Suprapubic skin (tissue), 4 donors: ENCODE measurements at regions not wholly inside any gene's neighbourhood (a gene's known extent, or its start where the extent isn't known, plus 50 kb on each side); places are given as distances from the start of the nearest gene placed in this dataset.

ENCODE experiments used
- DNase-seq, 2 donors: peaks; one replicate each; pipeline ENCODE4 v3.0.0-alpha.2; 2019; ENCODE audit warnings: low spot score in 2 of 2
- H3K27ac ChIP-seq: fragments of 200-600 bp; sonication (generic); one replicate; pipeline ENCODE4 v1.5.1; 2019
- H3K27me3 ChIP-seq: fragments of 200-600 bp; sonication (generic); one replicate; pipeline ENCODE4 v1.5.1; 2019
- H3K36me3 ChIP-seq: fragments of 200-600 bp; sonication (generic); one replicate; pipeline ENCODE4 v1.5.1; 2019
- H3K4me1 ChIP-seq: fragments of 200-600 bp; sonication (generic); one replicate; pipeline ENCODE4 v1.5.1; 2019
- H3K4me3 ChIP-seq: fragments of 200-600 bp; sonication (generic); one replicate; pipeline ENCODE4 v1.5.1; 2019; ENCODE audit warnings: mild to moderate bottlenecking
- H3K9me3 ChIP-seq: fragments of 200-600 bp; sonication (generic); one replicate; pipeline ENCODE4 v1.5.1; 2019
- CTCF ChIP-seq, 2 donors: fragments of 200-600 bp in 1 of 2; fragments of 450-650 bp in 1 of 2; sonication (generic) in 1 of 2; IDR thresholded peaks; one replicate each; pipeline ENCODE4 v1.5.1; 2016 to 2019; ENCODE audit warnings: antibody characterized with exemption in 2 of 2, mild to moderate bottlenecking in 1 of 2, moderate library complexity in 1 of 2
- EP300 ChIP-seq: sonication (generic); formaldehyde crosslinking; IDR thresholded peaks from one replicate; pipeline ENCODE4 v1.6.1; 2017; ENCODE audit warnings: antibody characterized with exemption
- POLR2A ChIP-seq, 2 donors: fragments of 450-650 bp; IDR thresholded peaks; one replicate each; pipeline ENCODE4 v1.6.1; 2017; ENCODE audit warnings: antibody characterized with exemption in 2 of 2, mild to moderate bottlenecking in 2 of 2, moderate library complexity in 2 of 2
- POLR2AphosphoS5 ChIP-seq, 3 donors: sonication (generic); formaldehyde crosslinking; IDR thresholded peaks; one replicate each; pipeline ENCODE4 v1.6.1; 2017; ENCODE audit warnings: antibody characterized with exemption in 3 of 3
- WGBS: methylation state at CpG from one replicate; pipeline ENCODE4 v1.1.5; 2018; 5-methylcytosine and 5-hydroxymethylcytosine counted together

DNA sequence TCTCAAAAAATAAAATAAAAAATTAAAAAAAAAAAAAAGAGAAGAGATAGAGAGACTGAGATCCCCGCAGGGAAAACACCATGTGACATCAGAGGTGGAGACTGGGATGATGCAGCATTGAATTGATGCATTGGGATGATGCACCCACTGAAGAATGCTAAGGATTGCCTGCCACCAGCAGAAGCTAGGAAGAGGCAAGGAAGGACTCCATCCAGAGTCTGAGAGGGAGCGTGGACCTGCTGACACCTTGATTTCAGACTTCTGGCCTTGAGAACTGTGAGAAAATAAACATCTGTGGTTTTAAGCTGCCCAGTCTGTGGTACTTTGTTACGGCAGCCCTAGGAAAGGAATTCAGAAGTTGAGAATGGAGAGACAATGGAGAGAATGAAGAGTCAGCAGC is 89.8 kb upstream of the PRPS1L1 start:
- Histone ChIP-seq H3K9me3 (no peaks in the 10 kb centered on the region), H3K27ac (no peak overlapping the region), H3K36me3 (no peaks in the 10 kb centered on the region), H3K27me3 (no peaks in the 10 kb centered on the region), H3K4me3 (no peak overlapping the region), H3K4me1 (no peaks in the 10 kb centered on the region)
- no peak for DNase-seq
- 91% methylated on average over 3 of the region's 3 CpGs for WGBS
- no peak for TF ChIP-seq CTCF (IDR thresholded peaks at IDR 0.05)
- no peak for TF ChIP-seq POLR2AphosphoS5 (IDR thresholded peaks at IDR 0.05)
- TF ChIP-seq EP300, result no peak
- no peak for TF ChIP-seq POLR2A (IDR thresholded peaks at IDR 0.05)

DNA sequence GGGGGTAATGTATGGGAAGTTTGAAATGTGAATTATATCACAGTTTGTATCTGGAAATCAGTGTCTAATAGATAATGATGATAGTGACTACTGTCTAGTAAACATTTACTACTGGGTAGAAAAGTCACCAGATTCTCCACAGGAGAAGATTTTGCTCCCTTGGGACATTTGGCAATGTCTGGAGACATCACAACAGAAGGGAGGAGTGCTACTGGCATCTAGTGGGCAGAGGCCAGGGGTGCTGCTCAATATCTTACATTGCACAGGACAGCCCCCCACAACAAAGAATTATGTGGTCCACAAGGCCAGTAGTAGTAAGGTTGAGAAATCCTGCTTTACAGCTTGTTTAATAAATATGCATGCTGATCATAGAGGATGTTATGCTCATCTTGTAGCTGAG is 92.3 kb upstream of the PRPS1L1 start:
- H3K9me3 ChIP-seq, result no peaks in the 10 kb centered on the region
- no peaks in the 10 kb centered on the region for H3K36me3 ChIP-seq
- H3K27ac ChIP-seq, result no peak overlapping the region
- TF ChIP-seq POLR2A (IDR thresholded peaks at IDR 0.05) (no peak), POLR2AphosphoS5 (IDR thresholded peaks at IDR 0.05) (no peak), EP300 (no peak), CTCF (IDR thresholded peaks at IDR 0.05) (no peak)
- no peak for DNase-seq
- no peaks in the 10 kb centered on the region for H3K27me3 ChIP-seq
- no peaks in the 10 kb centered on the region for H3K4me1 ChIP-seq
- no peak overlapping the region for H3K4me3 ChIP-seq

GRCh38 chr7:18123508-18124239 is 96.0 kb upstream of the PRPS1L1 start:
- Histone ChIP-seq H3K4me1 (no peaks in the 10 kb centered on the region), H3K27me3 (no peaks in the 10 kb centered on the region), H3K27ac (no peak overlapping the region), H3K36me3 (no peaks in the 10 kb centered on the region), H3K4me3 (no peak overlapping the region), H3K9me3 (no peaks in the 10 kb centered on the region)
- DNase-seq, result no peak
- no peak for TF ChIP-seq POLR2AphosphoS5 (IDR thresholded peaks at IDR 0.05)
- TF ChIP-seq CTCF (IDR thresholded peaks at IDR 0.05), result no peak
- TF ChIP-seq POLR2A (IDR thresholded peaks at IDR 0.05), result no peak
- no peak for TF ChIP-seq EP300
- whole genome bisulfite sequencing, result 84% methylated on average over 2 of the region's 2 CpGs

- WGBS, result 51% methylated on average over 2 of the region's 2 CpGs
- no peaks in the 10 kb centered on the region for H3K9me3 ChIP-seq
- no peaks in the 10 kb centered on the region for H3K36me3 ChIP-seq
- no peaks in the 10 kb centered on the region for H3K27me3 ChIP-seq
- H3K4me1 ChIP-seq, result no peaks in the 10 kb centered on the region
- TF ChIP-seq POLR2A (IDR thresholded peaks at IDR 0.05) (no peak), EP300 (no peak), POLR2AphosphoS5 (IDR thresholded peaks at IDR 0.05) (no peak), CTCF (IDR thresholded peaks at IDR 0.05) (no peak)
- no peak overlapping the region for H3K4me3 ChIP-seq
- H3K27ac ChIP-seq, result no peak overlapping the region
- no peak for DNase-seq
These were observed 97.8 kb upstream of the PRPS1L1 start for GRCh38 chr7:18125476-18125875.

DNA sequence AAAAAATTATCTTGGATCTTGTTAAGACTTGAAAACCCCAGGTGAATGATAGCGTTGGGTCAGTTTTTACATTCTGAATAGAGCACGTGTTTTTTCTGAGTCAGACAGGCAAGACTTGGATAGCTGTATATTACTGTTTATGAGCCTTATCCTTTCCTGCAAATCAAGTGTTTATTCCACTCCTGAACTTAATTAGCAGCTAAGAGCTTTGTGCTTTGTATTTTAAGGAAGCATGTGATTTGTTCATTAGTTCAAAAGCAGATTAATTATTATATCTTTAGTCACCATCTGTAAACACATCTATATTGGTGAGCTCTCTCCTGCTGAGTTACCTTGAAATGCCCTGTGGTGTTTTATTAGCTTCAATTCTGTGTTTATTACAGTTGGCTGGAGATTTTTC is 98.6 kb upstream of the PRPS1L1 start:
- no peak overlapping the region for H3K4me3 ChIP-seq
- no peaks in the 10 kb centered on the region for H3K9me3 ChIP-seq
- WGBS, result 35% methylated on average over 2 of the region's 2 CpGs
- no peaks in the 10 kb centered on the region for H3K36me3 ChIP-seq
- TF ChIP-seq POLR2A (IDR thresholded peaks at IDR 0.05) (no peak), POLR2AphosphoS5 (IDR thresholded peaks at IDR 0.05) (no peak), CTCF (IDR thresholded peaks at IDR 0.05) (no peak), EP300 (no peak)
- no peak overlapping the region for H3K27ac ChIP-seq
- DNase-seq, result no peak
- no peaks in the 10 kb centered on the region for H3K4me1 ChIP-seq
- no peaks in the 10 kb centered on the region for H3K27me3 ChIP-seq
